ENCODE measurements at regions not wholly inside any gene's neighbourhood (a gene's known extent, or its start where the extent isn't known, plus 50 kb on each side); places are given as distances from the start of the nearest gene placed in this dataset.

DNA sequence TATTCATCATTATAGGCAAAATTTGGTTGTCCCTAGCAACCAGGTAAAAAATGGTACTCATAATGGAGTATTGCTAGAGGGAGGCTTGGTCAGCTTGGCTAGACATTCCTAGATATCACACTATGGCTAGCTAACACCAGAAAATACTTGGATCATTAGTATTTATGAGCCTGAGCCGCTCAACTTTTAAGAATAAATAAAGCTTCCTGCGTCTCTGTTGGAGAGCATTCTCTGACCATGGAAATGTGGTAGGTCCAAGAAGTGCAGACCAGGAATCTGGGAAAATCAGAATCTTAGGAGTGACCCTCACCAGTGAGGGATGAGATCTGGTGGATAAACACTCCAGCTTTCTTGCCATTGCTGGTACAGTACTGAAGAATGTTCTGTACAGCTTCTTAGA is 157.6 kb upstream of the AGR3 start:
- TF ChIP-seq, protein P1, sequence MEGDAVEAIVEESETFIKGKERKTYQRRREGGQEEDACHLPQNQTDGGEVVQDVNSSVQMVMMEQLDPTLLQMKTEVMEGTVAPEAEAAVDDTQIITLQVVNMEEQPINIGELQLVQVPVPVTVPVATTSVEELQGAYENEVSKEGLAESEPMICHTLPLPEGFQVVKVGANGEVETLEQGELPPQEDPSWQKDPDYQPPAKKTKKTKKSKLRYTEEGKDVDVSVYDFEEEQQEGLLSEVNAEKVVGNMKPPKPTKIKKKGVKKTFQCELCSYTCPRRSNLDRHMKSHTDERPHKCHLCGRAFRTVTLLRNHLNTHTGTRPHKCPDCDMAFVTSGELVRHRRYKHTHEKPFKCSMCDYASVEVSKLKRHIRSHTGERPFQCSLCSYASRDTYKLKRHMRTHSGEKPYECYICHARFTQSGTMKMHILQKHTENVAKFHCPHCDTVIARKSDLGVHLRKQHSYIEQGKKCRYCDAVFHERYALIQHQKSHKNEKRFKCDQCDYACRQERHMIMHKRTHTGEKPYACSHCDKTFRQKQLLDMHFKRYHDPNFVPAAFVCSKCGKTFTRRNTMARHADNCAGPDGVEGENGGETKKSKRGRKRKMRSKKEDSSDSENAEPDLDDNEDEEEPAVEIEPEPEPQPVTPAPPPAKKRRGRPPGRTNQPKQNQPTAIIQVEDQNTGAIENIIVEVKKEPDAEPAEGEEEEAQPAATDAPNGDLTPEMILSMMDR (IDR thresholded peaks at IDR 0.05): no peak
- TF ChIP-seq POLR2A (IDR thresholded peaks at IDR 0.05): no peak

Data from adrenal gland (tissue), 5 donors.